ENCODE measurements at regions not wholly inside any gene's neighbourhood (a gene's known extent, or its start where the extent isn't known, plus 50 kb on each side); places are given as distances from the start of the nearest gene placed in this dataset.

DNA sequence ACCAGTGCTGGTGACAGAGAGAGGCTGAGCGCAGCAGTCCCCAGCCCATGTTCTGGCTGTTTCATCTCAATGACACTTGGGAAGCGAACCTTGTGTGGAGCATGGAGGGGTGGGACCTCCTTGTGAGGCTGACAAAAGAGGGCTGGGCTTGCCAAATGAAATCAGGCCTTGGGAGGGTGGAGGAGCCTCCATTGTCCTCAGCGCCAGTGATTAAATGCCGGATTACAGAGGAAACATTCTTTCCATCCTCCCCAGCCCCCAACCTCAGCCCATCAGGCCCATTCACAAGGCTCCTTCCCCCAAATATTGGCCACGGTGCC lies 63.3 kb upstream of the PAXBP1 start:
- H3K27ac ChIP-seq = no peak overlapping the region
- ChIA-PET POLR2A (ENCODE audit: low non-redundant PET) (no interaction called here), CTCF (no interaction called here)
- TF ChIP-seq, protein P1, sequence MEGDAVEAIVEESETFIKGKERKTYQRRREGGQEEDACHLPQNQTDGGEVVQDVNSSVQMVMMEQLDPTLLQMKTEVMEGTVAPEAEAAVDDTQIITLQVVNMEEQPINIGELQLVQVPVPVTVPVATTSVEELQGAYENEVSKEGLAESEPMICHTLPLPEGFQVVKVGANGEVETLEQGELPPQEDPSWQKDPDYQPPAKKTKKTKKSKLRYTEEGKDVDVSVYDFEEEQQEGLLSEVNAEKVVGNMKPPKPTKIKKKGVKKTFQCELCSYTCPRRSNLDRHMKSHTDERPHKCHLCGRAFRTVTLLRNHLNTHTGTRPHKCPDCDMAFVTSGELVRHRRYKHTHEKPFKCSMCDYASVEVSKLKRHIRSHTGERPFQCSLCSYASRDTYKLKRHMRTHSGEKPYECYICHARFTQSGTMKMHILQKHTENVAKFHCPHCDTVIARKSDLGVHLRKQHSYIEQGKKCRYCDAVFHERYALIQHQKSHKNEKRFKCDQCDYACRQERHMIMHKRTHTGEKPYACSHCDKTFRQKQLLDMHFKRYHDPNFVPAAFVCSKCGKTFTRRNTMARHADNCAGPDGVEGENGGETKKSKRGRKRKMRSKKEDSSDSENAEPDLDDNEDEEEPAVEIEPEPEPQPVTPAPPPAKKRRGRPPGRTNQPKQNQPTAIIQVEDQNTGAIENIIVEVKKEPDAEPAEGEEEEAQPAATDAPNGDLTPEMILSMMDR (conservative IDR thresholded peaks at IDR 0.05; ENCODE audit: low read depth) = no peak
- DNase-seq (ENCODE audit: low spot score) = no peak

- no peak overlapping the region for H3K27ac ChIP-seq
- TF ChIP-seq, protein P1 (conservative IDR thresholded peaks at IDR 0.05; ENCODE audit: low read depth) = no peak
- ChIA-PET CTCF (no interaction called here), POLR2A (ENCODE audit: low non-redundant PET) (no interaction called here)
- DNase-seq (ENCODE audit: low spot score) = no peak
Observed at GRCh38 chr21:32842146-32842545, 70.6 kb upstream of the PAXBP1 start.

- no peak overlapping the region for H3K27ac ChIP-seq
- TF ChIP-seq, protein P1 (conservative IDR thresholded peaks at IDR 0.05; ENCODE audit: low read depth) = no peak
- no peak for DNase-seq (ENCODE audit: low spot score)
- CTCF ChIA-PET = no interaction called here
- POLR2A ChIA-PET (ENCODE audit: low non-redundant PET) = no interaction called here
Observed at GRCh38 chr21:32843561-32843960, 72.0 kb upstream of the PAXBP1 start.

DNA sequence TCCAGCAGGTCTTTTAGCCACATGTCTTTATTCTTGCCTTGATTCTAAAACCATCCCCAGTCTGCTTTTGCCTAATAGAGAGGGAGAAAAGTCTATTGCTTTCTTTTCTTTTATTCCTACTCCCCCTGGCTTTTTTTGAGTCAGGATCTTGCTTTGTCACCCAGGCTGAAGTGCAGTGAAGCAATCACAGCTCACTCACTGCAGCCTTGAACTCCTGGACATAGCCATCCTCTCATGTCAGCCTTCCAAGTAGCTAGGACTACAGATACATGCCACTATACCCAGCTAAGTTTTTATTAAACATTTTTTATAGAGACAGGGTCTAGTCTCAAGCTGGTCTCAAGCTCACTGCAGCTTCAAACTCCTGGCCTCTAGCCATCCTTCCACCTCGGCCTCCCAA lies 72.5 kb upstream of the PAXBP1 start:
- TF ChIP-seq, protein P1 (conservative IDR thresholded peaks at IDR 0.05; ENCODE audit: low read depth) = no peak
- ChIA-PET POLR2A (ENCODE audit: low non-redundant PET) (no interaction called here), CTCF (interaction anchor here (0.6 kb wide), 1 partner anchor 353 kb away, joined by 4 read pairs; no protein-coding TSS in a partner anchor)
- H3K27ac ChIP-seq = no peak overlapping the region
- no peak for DNase-seq (ENCODE audit: low spot score)

GRCh38 chr21:32844653-32845436 lies 73.3 kb upstream of the PAXBP1 start:
- DNase-seq (ENCODE audit: low spot score) = peak; percentile 55
- POLR2A ChIA-PET (ENCODE audit: low non-redundant PET) = no interaction called here
- TF ChIP-seq, protein P1 (conservative IDR thresholded peaks at IDR 0.05; ENCODE audit: low read depth) = no peak
- no peak overlapping the region for H3K27ac ChIP-seq
- CTCF ChIA-PET = interaction anchor here (0.8 to 1.0 kb wide), 2 partner anchors 12 to 13 kb away, joined by 3 read pairs; no protein-coding TSS in a partner anchor

DNA sequence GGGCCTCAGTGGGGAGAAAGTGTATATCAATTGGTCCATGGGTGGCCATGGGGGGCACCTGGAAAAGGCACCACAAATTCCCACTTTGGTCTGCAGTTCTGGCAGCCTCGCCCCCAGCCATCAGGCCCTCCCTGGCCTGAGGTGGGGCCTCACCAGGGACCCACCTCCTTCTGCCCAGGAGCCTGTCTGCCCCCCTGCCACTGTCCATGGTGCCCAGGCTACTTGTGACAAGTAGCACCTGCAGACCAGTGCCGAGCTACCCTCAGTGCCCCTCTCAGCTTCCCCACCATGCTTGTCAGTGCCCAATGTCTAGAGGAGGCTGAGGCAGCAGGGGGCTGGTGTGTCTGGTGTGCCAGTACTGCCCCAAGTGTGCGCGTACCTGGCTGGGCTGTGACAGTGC lies 87.1 kb upstream of the PAXBP1 start:
- DNase-seq (ENCODE audit: low spot score) = no peak
- POLR2A ChIA-PET (ENCODE audit: low non-redundant PET) = no interaction called here
- TF ChIP-seq, protein P1 (conservative IDR thresholded peaks at IDR 0.05; ENCODE audit: low read depth) = no peak
- no peak overlapping the region for H3K27ac ChIP-seq
- CTCF ChIA-PET = interaction anchor here (0.6 to 1.2 kb wide), 3 partner anchors 11 to 410 kb away, joined by 3 read pairs; no protein-coding TSS in a partner anchor

Data from RWPE1 (cell line).